Body of pancreas (tissue), 4 donors: ENCODE measurements at regions not wholly inside any gene's neighbourhood (a gene's known extent, or its start where the extent isn't known, plus 50 kb on each side); places are given as distances from the start of the nearest gene placed in this dataset.

Source experiments
- CTCF ChIP-seq, 7 experiments: fragments of 450-650 bp in 4 of 7; fragments of 200-600 bp in 3 of 7; sonication (generic) in 3 of 7; IDR thresholded peaks; one replicate each; pipeline ENCODE4 v1.5.1; 2016 to 2019; ENCODE audit warnings: antibody characterized with exemption in 7 of 7
- POLR2A ChIP-seq, 3 donors: fragments of 450-650 bp; IDR thresholded peaks; one replicate each; pipeline ENCODE4 v1.6.1; 2016; ENCODE audit warnings: antibody characterized with exemption in 3 of 3, mild to moderate bottlenecking in 2 of 3

GRCh38 chr3:26307787-26308186, 314.8 kb upstream of the LRRC3B start:
- TF ChIP-seq CTCF (IDR thresholded peaks at IDR 0.05) (no peak), POLR2A (IDR thresholded peaks at IDR 0.05) (no peak)
